Pancreas (tissue), 10 donors: ENCODE measurements at regions not wholly inside any gene's neighbourhood (a gene's known extent, or its start where the extent isn't known, plus 50 kb on each side); places are given as distances from the start of the nearest gene placed in this dataset.

ENCODE experiments used
- ATAC-seq, 4 donors: fragments of 200-7000 bp; cut with Tn5 transposase; one replicate each; pipeline versions ENCODE4 v1.8.0 to v1.9.1; 2020; ENCODE audit warnings: mild to moderate bottlenecking in 4 of 4, moderate library complexity in 4 of 4
- DNase-seq, 6 donors: peaks; one replicate each; pipeline ENCODE4 v3.0.0-alpha.2; 2020
- FAIRE-seq: peaks from 2 replicates; lab custom pipeline; 2012; peaks lifted over from hg19 to GRCh38; lab: Jason Lieb, UNC
- H3K27ac ChIP-seq, 4 donors: fragments of 200-600 bp; sonication (generic); 1 replicate in 3 of 4; 2 replicates in 1 of 4; pipeline versions ENCODE4 v1.5.0 to v1.8.0; 2020
- H3K27me3 ChIP-seq, 4 donors: fragments of 200-600 bp; one replicate each; pipeline ENCODE4 v1.8.0; 2021
- H3K36me3 ChIP-seq, 3 donors: fragments of 200-600 bp; sonication (generic) in 1 of 3; one replicate each; pipeline versions ENCODE4 v1.5.0 to v1.8.0; 2020 to 2021
- H3K4me1 ChIP-seq, 3 donors: fragments of 200-600 bp; one replicate each; pipeline ENCODE4 v1.8.0; 2021
- H3K4me3 ChIP-seq, 4 donors: fragments of 200-600 bp; sonication (generic) in 2 of 4; one replicate each; pipeline versions ENCODE4 v1.5.0 to v1.8.0; 2020 to 2021
- H3K9me3 ChIP-seq, 4 donors: fragments of 200-600 bp; one replicate each; pipeline ENCODE4 v1.8.0; 2021
- WGBS, 2 donors: extraction: QIAGEN DNeasy Blood & Tissue Kit; methylation state at CpG; one replicate each; pipeline ENCODE4 v1.1.7; 2013; 5-methylcytosine and 5-hydroxymethylcytosine counted together
- intact Hi-C, 3 donors: fragments of 100-400 bp; cut with DNase I; formaldehyde crosslinking; loops; one replicate each; pipeline versions ENCODE4 v1.11.1 to v1.14.2; 2022
- TF ChIP-seq, protein P1 (sequence below), 4 donors: fragments of 200-600 bp; sonication (generic) in 3 of 4; IDR thresholded peaks; one replicate each; pipeline versions ENCODE4 v1.5.0 to v1.8.0; 2021; ENCODE audit warnings: antibody characterized with exemption in 4 of 4
- donor health status: healthy with polysubstance abuse.
- donor health status: DM: no; HTN: no; CAD: no; lungs with moderate emphysema.
- donor health status: DM: no; HTN: no; CAD: no.
- donor health status: control.
- donor health status: control.
- donor health status: Bipolar disorder and iron deficiency.
- donor health status: DM: yes; HTN: yes; CAD: no.
- donor health status: DM: no; HTN: no; CAD: no.
- donor health status: DM: no; HTN: no; CAD: no.
- donor health status: DM: yes; HTN: yes; CAD: no.

DNA sequence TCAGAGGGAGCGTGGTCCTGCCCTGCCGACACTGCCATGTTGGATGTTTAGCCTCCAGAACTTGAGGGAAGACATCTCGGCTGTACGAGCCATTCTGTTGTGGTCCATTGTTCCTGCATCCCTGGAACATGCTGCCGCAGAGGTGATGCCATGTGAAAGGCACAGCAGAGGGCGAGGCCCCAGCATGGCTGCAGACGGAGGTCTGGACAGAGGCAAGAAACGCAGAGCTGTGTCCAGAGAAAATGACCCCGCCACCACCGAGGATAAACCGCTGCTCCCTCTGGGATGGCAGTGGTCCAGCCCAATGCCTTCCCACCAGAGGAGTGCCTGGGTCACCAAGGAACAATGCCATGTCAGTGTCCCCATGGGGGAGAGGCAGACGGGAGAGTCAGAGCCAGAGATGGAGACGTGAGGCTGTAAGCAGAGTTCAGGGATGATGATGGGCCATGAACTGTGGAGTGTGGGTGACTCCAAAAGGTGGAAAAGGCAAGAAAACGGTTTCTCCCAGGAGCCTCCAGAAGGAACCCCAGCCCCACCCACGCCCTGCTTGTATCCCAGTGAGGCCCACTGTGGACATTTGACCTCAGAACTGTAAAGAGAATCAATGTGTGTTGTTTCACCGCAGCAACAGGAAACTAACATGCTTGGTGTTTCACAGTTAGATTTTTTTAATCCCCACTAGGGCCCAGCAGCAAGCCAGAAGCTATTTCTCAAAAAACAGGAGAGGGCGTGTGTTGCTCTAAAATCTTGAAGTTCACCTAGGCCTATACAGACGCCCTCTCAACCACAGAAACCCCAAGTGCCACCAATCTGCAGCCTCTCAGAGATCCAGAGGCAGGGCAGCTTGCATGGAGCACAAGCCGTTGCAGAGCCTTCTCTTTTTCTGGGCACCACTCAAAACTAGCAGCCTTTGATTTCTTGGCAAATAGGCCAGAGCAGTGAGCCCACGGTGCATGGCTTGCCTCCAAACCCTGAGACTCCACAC is 1422.9 kb downstream of the TBC1D22A start:
- ATAC-seq: no peak
- no peak for DNase-seq

DNA sequence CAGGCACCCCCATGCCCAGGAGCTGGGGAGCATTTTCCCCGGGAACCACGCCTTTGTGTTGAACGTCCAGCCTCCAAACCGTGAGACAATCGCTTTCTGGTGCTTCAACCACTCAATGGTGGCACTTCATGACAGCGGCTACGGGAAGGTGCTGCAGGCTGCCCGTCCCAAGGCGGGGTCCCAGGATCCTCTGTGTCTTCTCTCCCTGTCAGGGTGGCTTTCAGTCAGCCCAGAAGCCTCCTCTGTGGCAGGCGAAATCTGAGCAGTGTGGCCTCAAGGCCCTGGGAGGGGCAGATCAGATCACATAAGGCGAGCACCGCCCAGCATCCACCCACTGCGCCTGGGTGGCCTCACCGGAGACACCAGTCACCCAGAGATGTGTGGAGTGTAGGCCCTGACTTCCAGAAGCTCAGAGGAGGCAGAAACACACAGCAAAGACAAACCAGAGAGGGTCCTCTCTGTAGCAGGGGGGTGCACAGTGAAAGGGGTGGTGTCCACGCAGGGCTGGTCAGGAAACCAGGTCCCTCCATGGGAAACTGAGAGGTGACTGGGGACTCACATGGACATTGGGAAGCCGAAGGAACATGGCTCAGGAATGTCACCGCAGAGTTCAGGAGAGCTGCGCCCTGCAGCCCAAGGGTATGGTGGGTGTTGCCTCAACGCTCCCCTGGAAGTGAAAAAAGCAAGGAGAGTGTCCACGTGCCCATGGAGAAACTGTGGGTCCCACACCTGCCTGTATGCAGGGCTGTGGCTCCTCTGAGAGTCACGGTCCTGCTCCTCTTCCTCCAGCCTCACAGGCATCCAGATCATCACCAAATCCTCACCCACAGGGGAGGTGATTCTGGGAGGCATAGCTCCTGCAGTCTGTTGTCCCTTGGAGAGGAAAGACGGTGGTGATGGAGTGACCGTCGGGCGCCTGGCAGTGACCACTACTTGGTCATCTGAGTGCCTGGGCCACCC is 1420.7 kb downstream of the TBC1D22A start:
- ATAC-seq (no peak), FAIRE-seq (no peak), DNase-seq (no peak)
- no peaks in the 10 kb centered on the region for H3K9me3 ChIP-seq
- no peak overlapping the region for H3K4me3 ChIP-seq
- no peak overlapping the region for H3K27ac ChIP-seq
- TF ChIP-seq, protein P1, sequence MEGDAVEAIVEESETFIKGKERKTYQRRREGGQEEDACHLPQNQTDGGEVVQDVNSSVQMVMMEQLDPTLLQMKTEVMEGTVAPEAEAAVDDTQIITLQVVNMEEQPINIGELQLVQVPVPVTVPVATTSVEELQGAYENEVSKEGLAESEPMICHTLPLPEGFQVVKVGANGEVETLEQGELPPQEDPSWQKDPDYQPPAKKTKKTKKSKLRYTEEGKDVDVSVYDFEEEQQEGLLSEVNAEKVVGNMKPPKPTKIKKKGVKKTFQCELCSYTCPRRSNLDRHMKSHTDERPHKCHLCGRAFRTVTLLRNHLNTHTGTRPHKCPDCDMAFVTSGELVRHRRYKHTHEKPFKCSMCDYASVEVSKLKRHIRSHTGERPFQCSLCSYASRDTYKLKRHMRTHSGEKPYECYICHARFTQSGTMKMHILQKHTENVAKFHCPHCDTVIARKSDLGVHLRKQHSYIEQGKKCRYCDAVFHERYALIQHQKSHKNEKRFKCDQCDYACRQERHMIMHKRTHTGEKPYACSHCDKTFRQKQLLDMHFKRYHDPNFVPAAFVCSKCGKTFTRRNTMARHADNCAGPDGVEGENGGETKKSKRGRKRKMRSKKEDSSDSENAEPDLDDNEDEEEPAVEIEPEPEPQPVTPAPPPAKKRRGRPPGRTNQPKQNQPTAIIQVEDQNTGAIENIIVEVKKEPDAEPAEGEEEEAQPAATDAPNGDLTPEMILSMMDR (IDR thresholded peaks at IDR 0.05): no peak
- H3K36me3 ChIP-seq: no peaks in the 10 kb centered on the region
- H3K4me1 ChIP-seq: no peaks in the 10 kb centered on the region
- intact Hi-C loops: no loop called here
- 55 to 71% methylated on average over 25 of the region's 25 CpGs for WGBS, 2 donors
- H3K27me3 ChIP-seq: no peaks in the 10 kb centered on the region

More for the DNA sequence above, 1422.9 kb downstream of the TBC1D22A start:
- no peaks in the 10 kb centered on the region for H3K27me3 ChIP-seq
- TF ChIP-seq, protein P1 (IDR thresholded peaks at IDR 0.05): no peak
- no peaks in the 10 kb centered on the region for H3K36me3 ChIP-seq
- no peaks in the 10 kb centered on the region for H3K9me3 ChIP-seq
- no peak for FAIRE-seq
- 62 to 73% methylated on average over 20 of the region's 20 CpGs for WGBS, 2 donors
- no peak overlapping the region for H3K4me3 ChIP-seq
- intact Hi-C loops: no loop called here
- H3K27ac ChIP-seq: no peak overlapping the region
- no peaks in the 10 kb centered on the region for H3K4me1 ChIP-seq

DNA sequence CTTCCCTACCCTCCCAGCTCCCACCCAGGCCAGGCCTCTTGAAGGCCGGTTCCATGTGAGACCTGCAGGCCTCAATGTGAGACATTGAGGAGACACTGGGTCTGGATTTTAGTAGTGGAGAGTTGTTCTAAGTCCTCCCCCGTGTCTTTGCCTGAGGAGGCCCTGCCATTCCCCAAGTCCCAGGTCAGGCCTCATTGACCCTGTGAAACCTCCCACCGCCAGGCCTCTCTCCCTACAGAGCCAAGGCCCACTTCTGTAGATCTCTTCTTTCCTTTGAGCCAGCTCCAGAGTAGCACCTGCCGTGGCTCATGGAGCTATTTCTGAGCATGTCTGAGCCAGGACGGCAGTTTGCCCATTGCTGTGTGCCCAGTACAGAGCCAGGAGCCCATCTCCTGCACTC is 1419.6 kb downstream of the TBC1D22A start:
- H3K36me3 ChIP-seq: no peaks in the 10 kb centered on the region
- no peaks in the 10 kb centered on the region for H3K4me1 ChIP-seq
- intact Hi-C loops: no loop called here
- DNase-seq (no peak), FAIRE-seq (no peak), ATAC-seq (no peak)
- H3K9me3 ChIP-seq: no peaks in the 10 kb centered on the region
- H3K27me3 ChIP-seq: no peaks in the 10 kb centered on the region
- 50 to 77% methylated on average over 5 of the region's 5 CpGs for WGBS, 2 donors
- TF ChIP-seq, protein P1 (IDR thresholded peaks at IDR 0.05): no peak
- H3K27ac ChIP-seq: no peak overlapping the region
- no peak overlapping the region for H3K4me3 ChIP-seq

DNA sequence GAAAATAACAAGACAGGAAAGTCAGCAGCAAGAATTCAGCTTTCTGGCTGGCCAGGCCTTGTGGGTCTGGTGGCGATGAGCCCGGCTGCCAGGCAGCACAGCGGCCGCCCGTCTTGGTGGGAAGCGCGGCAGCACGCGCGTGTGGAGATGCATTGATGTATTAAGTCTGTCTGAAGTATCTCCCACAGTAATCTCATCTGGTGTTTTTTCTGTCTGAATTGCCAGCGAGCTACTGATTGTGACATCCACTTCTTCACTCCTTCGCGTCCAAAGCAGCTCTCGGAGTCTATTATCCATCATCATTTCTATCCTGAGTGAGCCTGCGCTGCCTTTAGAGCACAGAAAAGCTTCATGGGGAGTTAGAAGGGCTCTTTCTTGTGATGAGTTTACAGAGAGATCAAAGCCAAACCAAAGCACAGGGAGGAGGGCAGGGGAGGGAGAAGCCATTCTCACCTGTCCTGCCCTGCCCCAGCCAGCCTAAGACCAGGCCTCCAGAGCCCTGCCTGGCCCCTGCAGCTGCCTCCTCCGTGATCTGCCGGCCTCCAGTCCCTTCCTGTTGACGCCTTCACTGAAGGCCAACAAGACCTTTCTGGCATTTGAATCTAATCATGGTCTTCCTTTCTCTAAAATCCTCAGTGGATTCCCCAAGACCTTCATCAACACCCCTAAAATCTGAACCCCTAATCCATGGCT is 1419.0 kb downstream of the TBC1D22A start:
- intact Hi-C loops: no loop called here
- TF ChIP-seq, protein P1 (IDR thresholded peaks at IDR 0.05): no peak
- Histone ChIP-seq H3K9me3 (no peaks in the 10 kb centered on the region), H3K27me3 (no peaks in the 10 kb centered on the region), H3K36me3 (no peaks in the 10 kb centered on the region), H3K4me1 (no peaks in the 10 kb centered on the region), H3K27ac (no peak overlapping the region), H3K4me3 (no peak overlapping the region)
- no peak for ATAC-seq
- 68 to 75% methylated on average over 18 of the region's 18 CpGs for WGBS, 2 donors
- DNase-seq: no peak
- FAIRE-seq: no peak
